GM10248 (cell line): ENCODE measurements at regions not wholly inside any gene's neighbourhood (a gene's known extent, or its start where the extent isn't known, plus 50 kb on each side); places are given as distances from the start of the nearest gene placed in this dataset.

Experiments
- CTCF ChIA-PET: fragments of 300-600 bp; sonication (Branson Sonifier 250); formaldehyde crosslinking; extraction: SDS; loops from one replicate; lab custom pipeline; 2021; ENCODE audit warnings: antibody characterized with exemption; lab: Yijun Ruan, JAX
- POLR2A ChIA-PET: fragments of 350-650 bp; sonication (Branson Sonifier 250); formaldehyde crosslinking; extraction: SDS; loops from one replicate; lab custom pipeline; 2020; ENCODE audit warnings: antibody characterized with exemption; lab: Yijun Ruan, JAX
- DNase-seq: peaks from one replicate; pipeline ENCODE4 v3.0.0; 2012; ENCODE audit errors: extremely low spot score
- CTCF ChIP-seq: IDR thresholded peaks from 2 replicates; pipeline ENCODE4 v1.5.1; 2012; ENCODE audit warnings: mild to moderate bottlenecking, low read depth; ENCODE audit errors: extremely low read depth, missing control alignments, control extremely low read depth

GRCh38 chr1:184827600-184828368 is 73.1 kb upstream of the EDEM3 start:
- POLR2A ChIA-PET: interaction anchor here (0.6 to 0.8 kb wide), 2 partner anchors 142 to 145 kb away, joined by 5 read pairs; no protein-coding TSS in a partner anchor
- CTCF ChIA-PET: interaction anchor here (1.0 to 3.3 kb wide), 4 partner anchors 9 to 23 kb away, joined by 3 to 16 read pairs (median 12); no protein-coding TSS in a partner anchor
- DNase-seq: no peak
- no peak for TF ChIP-seq CTCF

GRCh38 chr1:184826001-184826400 is 71.3 kb upstream of the EDEM3 start:
- CTCF ChIA-PET: interaction anchor here (1.3 to 2.3 kb wide), 6 partner anchors 11 to 344 kb away, joined by 3 to 9 read pairs (median 4); no protein-coding TSS in a partner anchor
- POLR2A ChIA-PET: interaction anchor here (0.9 kb wide), 1 partner anchor 148 kb away, joined by 3 read pairs; the partner anchor contains the start of gene NIBAN1
- TF ChIP-seq CTCF: no peak
- DNase-seq: peak; percentile 20

GRCh38 chr1:184825571-184825970 is 70.9 kb upstream of the EDEM3 start:
- ChIA-PET POLR2A (interaction anchor here (0.9 kb wide), 1 partner anchor 149 kb away, joined by 3 read pairs; the partner anchor contains the start of gene NIBAN1), CTCF (interaction anchor here (0.8 to 2.3 kb wide), 7 partner anchors 12 to 344 kb away, joined by 3 to 9 read pairs (median 3); no protein-coding TSS in a partner anchor)
- no peak for TF ChIP-seq CTCF
- peak; percentile 27 for DNase-seq

- CTCF ChIA-PET: interaction anchor here (0.8 to 2.3 kb wide), 8 partner anchors 11 to 345 kb away, joined by 3 to 9 read pairs (median 3); no protein-coding TSS in a partner anchor
- TF ChIP-seq CTCF: no peak
- POLR2A ChIA-PET: no interaction called here
- no peak for DNase-seq
These were observed 70.1 kb upstream of the EDEM3 start for GRCh38 chr1:184824691-184825323.

- DNase-seq: no peak
- ChIA-PET POLR2A (no interaction called here), CTCF (interaction anchor here (1.1 to 4.0 kb wide), 6 partner anchors 15 to 159 kb away, joined by 3 to 42 read pairs (median 4); no protein-coding TSS in a partner anchor)
- no peak for TF ChIP-seq CTCF
These were observed 68.4 kb upstream of the EDEM3 start for GRCh38 chr1:184823080-184823479.

GRCh38 chr1:184822267-184822666 is 67.6 kb upstream of the EDEM3 start:
- no peak for DNase-seq
- ChIA-PET CTCF (interaction anchor here (0.7 to 4.0 kb wide), 9 partner anchors 9 to 348 kb away, joined by 3 to 42 read pairs (median 4); no protein-coding TSS in a partner anchor), POLR2A (interaction anchor here (0.5 kb wide), 1 partner anchor 151 kb away, joined by 5 read pairs; no protein-coding TSS in a partner anchor)
- TF ChIP-seq CTCF: no peak
